Panc1 (cell line): ENCODE measurements at regions not wholly inside any gene's neighbourhood (a gene's known extent, or its start where the extent isn't known, plus 50 kb on each side); places are given as distances from the start of the nearest gene placed in this dataset.
"Not testable (repeated sequence)": the region's sequence is repeated elsewhere in the genome, so short reads cannot be mapped to it uniquely, and the experiment has no call there.

Experiments used
- CTCF ChIP-seq: fragments of 450-650 bp; IDR thresholded peaks from 2 replicates; pipeline ENCODE4 v1.5.1; 2017; ENCODE audit warnings: mild to moderate bottlenecking
- POLR2AphosphoS5 ChIP-seq: IDR thresholded peaks from 2 replicates; pipeline ENCODE4 v1.6.1; 2012; ENCODE audit warnings: mild to moderate bottlenecking, low read depth, low read length, moderate library complexity
- REST ChIP-seq, 2 experiments: IDR thresholded peaks; 2 replicates each; pipeline ENCODE4 v1.6.1; 2011 to 2012; ENCODE audit warnings: low read depth in 2 of 2, control low read depth in 1 of 2, low read length in 1 of 2, mild to moderate bottlenecking in 1 of 2, moderate library complexity in 1 of 2; ENCODE audit not compliant: insufficient read depth in 1 of 2
- SIN3A ChIP-seq: IDR thresholded peaks from 2 replicates; pipeline ENCODE4 v1.6.1; 2012; ENCODE audit warnings: low read depth, mild to moderate bottlenecking, low read length, moderate library complexity, borderline replicate concordance; ENCODE audit not compliant: insufficient read depth
- TCF7L2 ChIP-seq: IDR thresholded peaks from 2 replicates; pipeline ENCODE4 v1.6.1; 2011; ENCODE audit warnings: mild to moderate bottlenecking, low read depth, low read length, inconsistent platforms

GRCh38 chr1:67907467-67907866, 74.2 kb upstream of the GNG12 start:
- TF ChIP-seq CTCF; REST (IDR thresholded peaks at IDR 0.05; ENCODE audit: insufficient read depth in 1 of 2, low read depth in 2 of 2, low read length in 1 of 2); POLR2AphosphoS5; TCF7L2; SIN3A: not testable (repeated sequence)
